Transverse colon (tissue), 4 donors: ENCODE measurements at regions not wholly inside any gene's neighbourhood (a gene's known extent, or its start where the extent isn't known, plus 50 kb on each side); places are given as distances from the start of the nearest gene placed in this dataset.

Source experiments
- DNase-seq: peaks from one replicate; pipeline ENCODE4 v3.0.0-alpha.2; 2019
- H3K27ac ChIP-seq, 4 donors: fragments of 200-600 bp; sonication (generic); 2 replicates each; pipeline ENCODE4 v1.5.1; 2016 to 2018; ENCODE audit warnings: inconsistent platforms in 4 of 4
- H3K27me3 ChIP-seq: fragments of 200-600 bp; sonication (generic); 2 replicates; pipeline ENCODE4 v1.5.1; 2017; ENCODE audit warnings: inconsistent platforms
- H3K36me3 ChIP-seq, 4 donors: fragments of 200-600 bp; sonication (generic); 2 replicates each; pipeline ENCODE4 v1.5.1; 2017 to 2019; ENCODE audit warnings: inconsistent platforms in 4 of 4
- H3K4me1 ChIP-seq, 4 donors: fragments of 200-600 bp; sonication (generic); 2 replicates each; pipeline ENCODE4 v1.5.1; 2017 to 2020; ENCODE audit warnings: inconsistent platforms in 4 of 4
- H3K4me3 ChIP-seq, 4 donors: fragments of 200-600 bp; sonication (generic); 1 replicate in 1 of 4; 2 replicates in 3 of 4; pipeline versions ENCODE4 v1.5.1 to v1.6.1; 2017 to 2019; ENCODE audit warnings: inconsistent platforms in 4 of 4
- H3K9me3 ChIP-seq, 2 donors: fragments of 200-600 bp; sonication (generic); 2 replicates each; pipeline ENCODE4 v1.5.1; 2017 to 2019; ENCODE audit warnings: inconsistent platforms in 2 of 2
- EP300 ChIP-seq: sonication (generic); formaldehyde crosslinking; IDR thresholded peaks from one replicate; pipeline ENCODE4 v1.6.1; 2017; ENCODE audit warnings: antibody characterized with exemption, low read depth
- POLR2A ChIP-seq: fragments of 450-650 bp; IDR thresholded peaks from one replicate; pipeline ENCODE4 v1.6.1; 2016; ENCODE audit warnings: antibody characterized with exemption, mild to moderate bottlenecking, moderate library complexity
- POLR2AphosphoS5 ChIP-seq, 3 donors: sonication (generic); formaldehyde crosslinking; IDR thresholded peaks; one replicate each; pipeline ENCODE4 v1.6.1; 2016; ENCODE audit warnings: antibody characterized with exemption in 3 of 3
- WGBS, 2 donors: methylation state at CpG; one replicate each; pipeline ENCODE4 v1.1.5; 2018; ENCODE audit warnings: low coverage in 1 of 2; 5-methylcytosine and 5-hydroxymethylcytosine counted together
- in situ Hi-C, 4 donors: fragments of 200-750 bp; cut with MboI; loops; one replicate each; pipeline versions ENCODE4 v1.15.0 to v1.15.1; 2017; ENCODE audit warnings: low sequenced_read_pairs in 3 of 4, low pct_ligation_motif_present in 1 of 4, low pct_unique_long_range_greater_than_20kb in 1 of 4
- intact Hi-C: fragments of 100-400 bp; cut with DNase I; formaldehyde crosslinking; loops from one replicate; pipeline ENCODE4 v1.15.1; 2023; ENCODE audit warnings: low total_unique reads
- TF ChIP-seq, protein P1 (sequence below), 5 experiments: fragments of 200-600 bp in 3 of 5; fragments of 450-650 bp in 2 of 5; sonication (generic) in 3 of 5; IDR thresholded peaks; 1 replicate in 2 of 5; 2 replicates in 3 of 5; pipeline ENCODE4 v1.5.1; 2016 to 2017; ENCODE audit warnings: antibody characterized with exemption in 5 of 5, inconsistent platforms in 3 of 5, mild to moderate bottlenecking in 2 of 5, moderate library complexity in 1 of 5

DNA sequence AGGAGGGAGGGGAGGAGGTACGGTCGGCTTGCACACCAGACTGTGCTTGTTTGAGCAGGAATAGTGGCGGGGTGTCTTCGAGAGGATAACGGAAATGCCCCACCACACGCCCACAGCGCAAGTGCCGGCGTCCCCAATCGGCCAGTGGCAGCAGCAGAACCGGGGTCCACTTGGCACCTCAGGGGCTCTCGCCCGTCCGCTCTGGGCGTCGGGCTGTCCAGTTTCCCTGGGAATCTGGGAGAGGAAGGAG is 53.7 kb downstream of the CCDC54 start:
- in situ Hi-C loops: no loop called here
- WGBS, 2 donors: 0 to 1% methylated on average over 4 to 13 of the region's 16 CpGs
- Histone ChIP-seq H3K27me3 (no peaks in the 10 kb centered on the region), H3K4me1 (peaks cover 0 to 29% (median 15%) of the 10 kb centered on the region in 4 donors), H3K27ac (peak overlapping the region; percentile 91 to 98 (median 94)), H3K4me3 (peak overlapping the region; percentile 56 to 96 (median 69)), H3K9me3 (no peaks in the 10 kb centered on the region), H3K36me3 (no peaks in the 10 kb centered on the region)
- DNase-seq: peak; percentile 45
- no peak for TF ChIP-seq EP300
- TF ChIP-seq, protein P1, sequence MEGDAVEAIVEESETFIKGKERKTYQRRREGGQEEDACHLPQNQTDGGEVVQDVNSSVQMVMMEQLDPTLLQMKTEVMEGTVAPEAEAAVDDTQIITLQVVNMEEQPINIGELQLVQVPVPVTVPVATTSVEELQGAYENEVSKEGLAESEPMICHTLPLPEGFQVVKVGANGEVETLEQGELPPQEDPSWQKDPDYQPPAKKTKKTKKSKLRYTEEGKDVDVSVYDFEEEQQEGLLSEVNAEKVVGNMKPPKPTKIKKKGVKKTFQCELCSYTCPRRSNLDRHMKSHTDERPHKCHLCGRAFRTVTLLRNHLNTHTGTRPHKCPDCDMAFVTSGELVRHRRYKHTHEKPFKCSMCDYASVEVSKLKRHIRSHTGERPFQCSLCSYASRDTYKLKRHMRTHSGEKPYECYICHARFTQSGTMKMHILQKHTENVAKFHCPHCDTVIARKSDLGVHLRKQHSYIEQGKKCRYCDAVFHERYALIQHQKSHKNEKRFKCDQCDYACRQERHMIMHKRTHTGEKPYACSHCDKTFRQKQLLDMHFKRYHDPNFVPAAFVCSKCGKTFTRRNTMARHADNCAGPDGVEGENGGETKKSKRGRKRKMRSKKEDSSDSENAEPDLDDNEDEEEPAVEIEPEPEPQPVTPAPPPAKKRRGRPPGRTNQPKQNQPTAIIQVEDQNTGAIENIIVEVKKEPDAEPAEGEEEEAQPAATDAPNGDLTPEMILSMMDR (IDR thresholded peaks at IDR 0.05): no peak
- intact Hi-C loops: loop anchor here (5.0 kb wide), 2 partner anchors 91 to 189 kb away; partner anchors contain the start of gene BBX

DNA sequence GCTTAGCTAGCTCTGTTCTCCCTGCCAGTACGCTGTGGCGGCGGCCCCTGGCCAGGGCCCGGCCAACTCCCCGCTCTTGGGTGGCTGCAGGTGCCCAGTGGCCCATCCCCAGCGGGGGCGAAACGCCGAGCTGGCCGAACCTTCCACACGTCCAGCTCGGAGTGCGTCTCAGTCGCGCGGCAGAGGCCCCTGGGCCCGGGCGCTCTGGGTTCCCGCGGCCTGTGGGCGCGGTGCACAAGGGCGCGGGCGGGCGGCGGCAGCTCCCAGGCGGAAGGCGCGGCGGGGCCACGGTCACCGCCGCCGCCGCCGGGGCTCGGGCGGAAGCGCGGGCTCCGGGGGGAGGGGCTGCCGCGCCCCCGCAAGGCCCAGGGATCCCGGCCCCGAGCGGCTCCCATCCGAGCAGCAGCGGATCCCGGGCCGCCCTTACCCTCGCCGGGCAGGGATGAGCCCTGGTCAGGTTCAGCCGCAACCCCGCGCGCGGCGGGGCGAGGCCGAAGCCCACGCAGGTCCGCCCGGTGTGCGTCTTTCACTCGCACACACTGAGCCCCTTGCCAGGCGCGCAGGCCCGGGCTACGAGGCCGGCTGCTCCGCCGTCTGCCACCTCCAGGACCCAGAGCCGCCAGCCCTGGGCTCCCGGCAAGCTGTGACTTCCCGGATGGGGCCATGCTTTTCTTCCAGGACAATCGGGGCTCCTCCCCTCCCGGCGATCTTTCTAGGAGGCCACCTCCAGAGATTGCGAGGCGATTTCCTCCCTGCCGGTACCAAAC is 54.2 kb downstream of the CCDC54 start:
- H3K27ac ChIP-seq: peak overlapping the region; percentile 91 to 98 (median 94)
- no peaks in the 10 kb centered on the region for H3K9me3 ChIP-seq
- peaks cover 0 to 29% (median 15%) of the 10 kb centered on the region in 4 donors for H3K4me1 ChIP-seq
- H3K4me3 ChIP-seq: peak overlapping the region; percentile 61 to 96 (median 69)
- peak; percentile 68 for DNase-seq
- intact Hi-C loops: loop anchor here (5.0 kb wide), 2 partner anchors 91 to 189 kb away; partner anchors contain the start of gene BBX
- TF ChIP-seq EP300: no peak
- TF ChIP-seq POLR2A: peak; percentile 51
- TF ChIP-seq POLR2AphosphoS5 (IDR thresholded peaks at IDR 0.05): peak in 2 of 3 donors; percentile 48 to 57
- TF ChIP-seq, protein P1 (IDR thresholded peaks at IDR 0.05): peak in 2 of 5 experiments; percentile 2 to 27
- H3K36me3 ChIP-seq: no peaks in the 10 kb centered on the region
- in situ Hi-C loops: no loop called here
- 0% methylated on average over 25 of the region's 83 CpGs; no CpG with 5 or more reads in 1 of the 2 donors for WGBS, 2 donors
- no peaks in the 10 kb centered on the region for H3K27me3 ChIP-seq

DNA sequence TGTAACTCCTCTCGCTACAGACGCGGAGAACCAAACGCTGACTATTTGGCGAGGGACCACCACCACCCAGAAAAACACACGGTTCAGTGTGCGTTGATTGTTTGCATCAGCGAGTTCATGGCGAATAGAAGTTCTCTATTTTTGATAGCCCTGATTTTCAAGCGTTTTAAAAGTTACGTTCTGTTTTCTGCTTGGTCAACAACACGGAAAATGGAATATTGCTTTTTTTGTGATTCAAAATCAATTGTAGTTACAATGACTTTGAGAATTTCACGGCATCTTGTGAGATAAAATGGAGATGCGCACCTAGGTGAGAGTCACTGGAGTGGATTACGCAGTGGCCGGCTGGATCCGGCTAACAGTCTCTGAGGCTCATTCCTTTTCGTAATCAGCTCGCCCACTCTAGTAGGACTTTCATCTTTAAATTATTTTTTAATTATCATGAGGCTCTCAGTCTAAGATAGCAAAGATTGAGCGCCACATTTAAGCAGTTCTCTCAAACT is 54.8 kb downstream of the CCDC54 start:
- H3K27me3 ChIP-seq: no peaks in the 10 kb centered on the region
- no peaks in the 10 kb centered on the region for H3K36me3 ChIP-seq
- H3K4me3 ChIP-seq: peak overlapping the region; percentile 61 to 96 (median 69)
- 8% methylated on average over 4 to 20 of the region's 20 CpGs for WGBS, 2 donors
- in situ Hi-C loops: no loop called here
- peaks cover 0 to 29% (median 15%) of the 10 kb centered on the region in 4 donors for H3K4me1 ChIP-seq
- no peak for TF ChIP-seq EP300
- TF ChIP-seq POLR2AphosphoS5 (IDR thresholded peaks at IDR 0.05): no peak
- no peak for TF ChIP-seq POLR2A
- TF ChIP-seq, protein P1 (IDR thresholded peaks at IDR 0.05): peak in 2 of 5 experiments; percentile 2 to 25
- peak; percentile 13 for DNase-seq
- H3K27ac ChIP-seq: peak overlapping the region; percentile 91 to 98 (median 94)
- no peaks in the 10 kb centered on the region for H3K9me3 ChIP-seq
- intact Hi-C loops: loop anchor here (5.0 kb wide), 2 partner anchors 90 to 190 kb away; partner anchors contain the start of gene BBX

DNA sequence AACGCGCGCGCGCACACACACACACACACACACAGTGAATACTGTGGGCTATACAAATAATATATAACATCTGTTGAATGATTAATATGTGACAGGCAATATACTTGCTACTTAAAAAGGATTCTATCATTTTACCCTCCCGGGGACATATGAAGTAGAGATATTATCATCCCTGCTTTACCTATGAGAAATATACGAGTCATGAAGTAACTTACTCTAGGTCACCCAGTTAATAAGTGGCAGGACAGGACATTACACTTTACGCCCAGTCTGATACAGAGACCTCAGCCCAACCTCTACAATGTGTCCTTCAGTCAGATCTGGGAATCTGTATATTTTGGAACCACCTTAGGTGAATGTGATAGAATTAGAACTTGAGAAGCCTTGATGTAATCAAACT is 55.4 kb downstream of the CCDC54 start:
- intact Hi-C loops (loop anchor here (5.0 kb wide), 2 partner anchors 90 to 190 kb away; partner anchors contain the start of gene BBX), in situ Hi-C loops (no loop called here)
- Histone ChIP-seq H3K27ac (peak overlapping the region in 2 of 4 donors; percentile 91 to 93), H3K4me3 (peak overlapping the region in 2 of 4 donors; percentile 72 to 96), H3K4me1 (peaks cover 0 to 29% (median 15%) of the 10 kb centered on the region in 4 donors), H3K27me3 (no peaks in the 10 kb centered on the region), H3K9me3 (no peaks in the 10 kb centered on the region), H3K36me3 (no peaks in the 10 kb centered on the region)
- TF ChIP-seq EP300: no peak
- TF ChIP-seq POLR2AphosphoS5 (IDR thresholded peaks at IDR 0.05): no peak
- TF ChIP-seq, protein P1 (IDR thresholded peaks at IDR 0.05): no peak
- TF ChIP-seq POLR2A: no peak
- DNase-seq: no peak
- 52 to 57% methylated on average over 6 to 8 of the region's 8 CpGs for WGBS, 2 donors
